ENCODE measurements at regions not wholly inside any gene's neighbourhood (a gene's known extent, or its start where the extent isn't known, plus 50 kb on each side); places are given as distances from the start of the nearest gene placed in this dataset.

GRCh38 chr5:93329756-93330155, 251.3 kb downstream of the NR2F1-AS1 start:
- TF ChIP-seq, protein P1, sequence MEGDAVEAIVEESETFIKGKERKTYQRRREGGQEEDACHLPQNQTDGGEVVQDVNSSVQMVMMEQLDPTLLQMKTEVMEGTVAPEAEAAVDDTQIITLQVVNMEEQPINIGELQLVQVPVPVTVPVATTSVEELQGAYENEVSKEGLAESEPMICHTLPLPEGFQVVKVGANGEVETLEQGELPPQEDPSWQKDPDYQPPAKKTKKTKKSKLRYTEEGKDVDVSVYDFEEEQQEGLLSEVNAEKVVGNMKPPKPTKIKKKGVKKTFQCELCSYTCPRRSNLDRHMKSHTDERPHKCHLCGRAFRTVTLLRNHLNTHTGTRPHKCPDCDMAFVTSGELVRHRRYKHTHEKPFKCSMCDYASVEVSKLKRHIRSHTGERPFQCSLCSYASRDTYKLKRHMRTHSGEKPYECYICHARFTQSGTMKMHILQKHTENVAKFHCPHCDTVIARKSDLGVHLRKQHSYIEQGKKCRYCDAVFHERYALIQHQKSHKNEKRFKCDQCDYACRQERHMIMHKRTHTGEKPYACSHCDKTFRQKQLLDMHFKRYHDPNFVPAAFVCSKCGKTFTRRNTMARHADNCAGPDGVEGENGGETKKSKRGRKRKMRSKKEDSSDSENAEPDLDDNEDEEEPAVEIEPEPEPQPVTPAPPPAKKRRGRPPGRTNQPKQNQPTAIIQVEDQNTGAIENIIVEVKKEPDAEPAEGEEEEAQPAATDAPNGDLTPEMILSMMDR (conservative IDR thresholded peaks at IDR 0.05) = no peak
- no peak for TF ChIP-seq ZFX (IDR thresholded peaks at IDR 0.05)
